GM13977 (cell line): ENCODE measurements at regions not wholly inside any gene's neighbourhood (a gene's known extent, or its start where the extent isn't known, plus 50 kb on each side); places are given as distances from the start of the nearest gene placed in this dataset.

Experiments used
- DNase-seq: peaks from one replicate; pipeline ENCODE4 v3.0.0; 2012; ENCODE audit warnings: low spot score
- CTCF ChIP-seq: IDR thresholded peaks from 2 replicates; pipeline ENCODE4 v1.5.1; 2012; ENCODE audit warnings: mild to moderate bottlenecking, control low read depth; ENCODE audit not compliant: insufficient read depth; ENCODE audit errors: extremely low read depth, missing control alignments
- in situ Hi-C: fragments of 300-500 bp; cut with MboI; formaldehyde crosslinking; loops from one replicate; pipeline ENCODE4 v1.12.0; 2022; ENCODE audit warnings: low sequenced_read_pairs, low pct_unique_long_range_greater_than_20kb, mixed read lengths, inconsistent platforms; ENCODE audit not compliant: unreplicated experiment

- DNase-seq, result no peak
- in situ Hi-C loops, result loop anchor here (25.0 kb wide), 1 partner anchor 278 kb away; the partner anchor contains the start of gene FAM43A
- no peak for TF ChIP-seq CTCF
Measured at GRCh38 chr3:194964809-194965208, 279.1 kb downstream of the FAM43A start.

GRCh38 chr3:194967151-194968117 is 281.8 kb downstream of the FAM43A start:
- in situ Hi-C loops, result loop anchor here (25.0 kb wide), 1 partner anchor 280 kb away; the partner anchor contains the start of gene FAM43A

GRCh38 chr3:194970066-194970465 is 284.4 kb downstream of the FAM43A start:
- TF ChIP-seq CTCF, result no peak
- in situ Hi-C loops, result loop anchor here (25.0 kb wide), 1 partner anchor 283 kb away; the partner anchor contains the start of gene FAM43A
- DNase-seq, result no peak

More at GRCh38 chr3:194967151-194968117, 281.8 kb downstream of the FAM43A start:
- no peak for DNase-seq
- no peak for TF ChIP-seq CTCF

- TF ChIP-seq CTCF, result no peak
- in situ Hi-C loops, result loop anchor here (25.0 kb wide), 1 partner anchor 284 kb away; the partner anchor contains the start of gene FAM43A
- DNase-seq, result no peak
Measured at GRCh38 chr3:194971009-194971408, 285.3 kb downstream of the FAM43A start.

DNA sequence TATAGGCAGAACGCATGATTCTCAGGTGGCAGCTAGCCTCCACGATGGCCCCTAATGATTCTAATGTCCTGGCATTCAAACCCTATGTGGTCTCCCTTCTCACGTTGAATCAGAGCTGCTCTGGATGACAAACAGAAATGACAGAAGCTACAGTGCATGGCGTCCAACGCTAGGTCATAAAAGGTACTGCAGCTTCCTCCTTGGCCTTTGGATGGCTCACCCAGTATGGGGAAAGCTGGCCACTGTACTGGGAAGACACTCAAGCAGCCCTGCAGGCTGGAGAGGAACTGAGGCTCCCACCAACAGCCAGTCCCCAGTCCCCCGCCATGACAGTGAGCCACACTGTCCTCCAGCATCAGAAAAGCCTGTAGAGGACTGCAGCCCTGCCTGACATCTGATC is 286.3 kb downstream of the FAM43A start:
- TF ChIP-seq CTCF, result no peak
- in situ Hi-C loops, result loop anchor here (25.0 kb wide), 1 partner anchor 285 kb away; the partner anchor contains the start of gene FAM43A
- no peak for DNase-seq

DNA sequence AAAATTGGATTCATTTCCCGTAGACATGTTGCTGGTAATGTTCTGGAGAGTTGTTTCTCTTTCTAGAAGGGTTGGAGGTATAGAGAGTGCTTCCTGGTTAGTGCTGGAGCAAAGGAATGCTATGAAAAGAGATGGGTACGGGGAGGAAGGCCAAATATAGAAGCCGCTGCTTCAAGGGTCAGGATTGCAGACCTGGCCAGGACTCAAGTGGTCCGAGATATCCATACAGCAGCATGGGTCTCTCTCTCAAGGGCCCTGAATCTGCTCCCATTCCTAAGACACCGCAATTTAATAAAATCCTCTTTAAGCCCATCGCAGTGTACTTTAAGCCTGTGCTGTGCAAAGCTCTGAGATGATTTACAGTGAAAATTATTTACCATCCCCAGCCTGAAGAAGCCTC is 287.0 kb downstream of the FAM43A start:
- in situ Hi-C loops, result loop anchor here (25.0 kb wide), 1 partner anchor 285 kb away; the partner anchor contains the start of gene FAM43A
- no peak for DNase-seq
- TF ChIP-seq CTCF, result no peak
